Fibroblast of lung (primary cell): ENCODE measurements at regions not wholly inside any gene's neighbourhood (a gene's known extent, or its start where the extent isn't known, plus 50 kb on each side); places are given as distances from the start of the nearest gene placed in this dataset.

Experiments used
- EZH2 ChIP-seq: IDR thresholded peaks from 2 replicates; pipeline ENCODE4 v1.5.1; 2012; ENCODE audit warnings: low read length, control low read depth, mild to moderate bottlenecking; ENCODE audit errors: missing control alignments
- TF ChIP-seq, protein P1 (sequence below), 2 donors: IDR thresholded peaks in 1 of 2; conservative IDR thresholded peaks in 1 of 2; 1 replicate in 1 of 2; 2 replicates in 1 of 2; pipeline ENCODE4 v1.5.1; 2011 to 2012; ENCODE audit warnings: low read length in 2 of 2, control low read depth in 1 of 2, inconsistent platforms in 1 of 2, low read depth in 1 of 2, mild to moderate bottlenecking in 1 of 2

DNA sequence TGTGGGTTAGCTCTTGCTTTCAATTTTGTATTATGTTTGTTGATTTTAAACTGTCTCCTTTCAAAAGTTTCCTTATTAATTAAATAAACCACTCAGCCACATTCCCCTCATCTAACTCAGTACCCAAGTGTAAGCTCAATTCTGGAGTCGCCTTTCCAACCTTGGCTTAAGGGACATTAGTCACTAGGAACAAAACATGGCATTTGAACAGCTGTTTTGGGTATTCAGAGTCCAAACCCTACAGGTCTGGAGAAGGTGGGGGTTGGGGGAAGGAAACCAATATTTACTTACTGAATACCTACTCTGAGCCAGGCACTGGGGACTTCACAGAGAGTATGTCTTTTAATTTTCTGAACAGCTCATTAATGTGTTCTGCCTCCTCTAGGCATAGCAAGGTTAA lies 117.2 kb upstream of the JUN start:
- TF ChIP-seq, protein P1, sequence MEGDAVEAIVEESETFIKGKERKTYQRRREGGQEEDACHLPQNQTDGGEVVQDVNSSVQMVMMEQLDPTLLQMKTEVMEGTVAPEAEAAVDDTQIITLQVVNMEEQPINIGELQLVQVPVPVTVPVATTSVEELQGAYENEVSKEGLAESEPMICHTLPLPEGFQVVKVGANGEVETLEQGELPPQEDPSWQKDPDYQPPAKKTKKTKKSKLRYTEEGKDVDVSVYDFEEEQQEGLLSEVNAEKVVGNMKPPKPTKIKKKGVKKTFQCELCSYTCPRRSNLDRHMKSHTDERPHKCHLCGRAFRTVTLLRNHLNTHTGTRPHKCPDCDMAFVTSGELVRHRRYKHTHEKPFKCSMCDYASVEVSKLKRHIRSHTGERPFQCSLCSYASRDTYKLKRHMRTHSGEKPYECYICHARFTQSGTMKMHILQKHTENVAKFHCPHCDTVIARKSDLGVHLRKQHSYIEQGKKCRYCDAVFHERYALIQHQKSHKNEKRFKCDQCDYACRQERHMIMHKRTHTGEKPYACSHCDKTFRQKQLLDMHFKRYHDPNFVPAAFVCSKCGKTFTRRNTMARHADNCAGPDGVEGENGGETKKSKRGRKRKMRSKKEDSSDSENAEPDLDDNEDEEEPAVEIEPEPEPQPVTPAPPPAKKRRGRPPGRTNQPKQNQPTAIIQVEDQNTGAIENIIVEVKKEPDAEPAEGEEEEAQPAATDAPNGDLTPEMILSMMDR (conservative IDR thresholded peaks at IDR 0.05 in 1 of 2, IDR thresholded peaks at IDR 0.05 in 1 of 2; ENCODE audit: low read depth in 1 of 2, low read length in 2 of 2): no peak
- TF ChIP-seq EZH2: no peak
